Endodermal cell (in vitro differentiated cells): ENCODE measurements at regions not wholly inside any gene's neighbourhood (a gene's known extent, or its start where the extent isn't known, plus 50 kb on each side); places are given as distances from the start of the nearest gene placed in this dataset.
"Not testable (repeated sequence)": the region's sequence is repeated elsewhere in the genome, so short reads cannot be mapped to it uniquely, and the experiment has no call there.

Experiments
- DNase-seq: peaks from one replicate; pipeline ENCODE4 v3.0.0-alpha.2; 2017
- H3K27ac ChIP-seq: 2 replicates; pipeline ENCODE4 v1.5.1; 2013; ENCODE audit warnings: mild to moderate bottlenecking, low read depth, low read length, moderate library complexity
- H3K27me3 ChIP-seq: 2 replicates; pipeline ENCODE4 v1.6.1; 2013; ENCODE audit warnings: mild to moderate bottlenecking, low read length, moderate library complexity; ENCODE audit not compliant: insufficient read depth, control insufficient read depth, poor library complexity, severe bottlenecking
- H3K36me3 ChIP-seq: 2 replicates; pipeline ENCODE4 v1.7.0; 2013; ENCODE audit warnings: mild to moderate bottlenecking, low read length, moderate library complexity; ENCODE audit not compliant: control insufficient read depth, insufficient read depth
- H3K4me1 ChIP-seq: one replicate; pipeline ENCODE4 v1.7.0; 2013; ENCODE audit warnings: low read length; ENCODE audit not compliant: control insufficient read depth, insufficient read depth
- H3K4me3 ChIP-seq: 2 replicates; pipeline ENCODE4 v1.5.1; 2013; ENCODE audit warnings: mild to moderate bottlenecking, low read length, moderate library complexity
- H3K9ac ChIP-seq: 2 replicates; pipeline ENCODE4 v1.6.1; 2013; ENCODE audit warnings: mild to moderate bottlenecking, low read length, moderate library complexity; ENCODE audit not compliant: poor library complexity, severe bottlenecking; ENCODE audit errors: extremely low read depth
- H3K9me3 ChIP-seq: 2 replicates; pipeline ENCODE4 v1.6.1; 2013; ENCODE audit warnings: mild to moderate bottlenecking, low read length, moderate library complexity; ENCODE audit not compliant: control insufficient read depth
- H3K27ac Mint-ChIP-seq: 2 replicates; pipeline ENCODE4 v1.8.0; 2020; ENCODE audit warnings: mixed read lengths
- H3K27me3 Mint-ChIP-seq: 2 replicates; pipeline ENCODE4 v1.8.0; 2021; ENCODE audit warnings: mild to moderate bottlenecking, mixed read lengths; ENCODE audit not compliant: insufficient read depth
- H3K36me3 Mint-ChIP-seq: 2 replicates; pipeline ENCODE4 v1.8.0; 2020; ENCODE audit warnings: low read depth, mixed read lengths
- H3K4me1 Mint-ChIP-seq: 2 replicates; pipeline ENCODE4 v1.8.0; 2020; ENCODE audit warnings: mixed read lengths
- H3K4me3 Mint-ChIP-seq: 2 replicates; pipeline ENCODE4 v1.8.0; 2020; ENCODE audit warnings: mild to moderate bottlenecking, moderate library complexity, mixed read lengths
- H3K9me3 Mint-ChIP-seq: 2 replicates; pipeline ENCODE4 v1.8.0; 2020; ENCODE audit warnings: mild to moderate bottlenecking, mixed read lengths
- WGBS, 2 experiments: methylation state at CpG; one replicate each; pipeline versions ENCODE4 v1.1.5 to v1.1.7; 2013; ENCODE audit warnings: missing lambda C conversion rate in 2 of 2, mixed read lengths in 1 of 2; ENCODE audit not compliant: insufficient coverage in 1 of 2, insufficient read length in 1 of 2; 5-methylcytosine and 5-hydroxymethylcytosine counted together
- TF ChIP-seq, protein P1 (sequence below): fragments of 200-600 bp; sonication (generic); conservative IDR thresholded peaks from 2 replicates; pipeline ENCODE4 v1.5.0; 2021; ENCODE audit warnings: antibody characterized with exemption, mild to moderate bottlenecking

DNA sequence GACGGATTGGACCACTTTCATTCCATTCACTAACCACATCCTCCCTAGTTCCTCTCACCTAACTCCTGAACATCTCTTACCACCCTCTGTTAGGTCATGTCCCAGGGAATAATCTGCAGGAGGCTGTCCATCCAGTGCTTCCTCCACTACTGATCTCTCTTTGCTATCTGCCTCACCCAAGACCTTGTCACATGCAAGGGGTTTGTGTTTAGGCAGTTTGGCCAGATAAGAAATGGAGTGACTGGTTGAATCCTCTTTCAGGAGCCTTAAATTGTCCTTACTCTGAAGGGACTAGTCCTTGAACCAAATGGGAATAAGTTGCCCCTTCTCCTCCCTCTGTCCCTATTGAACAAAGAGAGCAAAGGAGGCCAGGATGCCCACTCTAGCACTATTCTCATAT lies 249.2 kb upstream of the BTG1 start:
- no peak overlapping the region for H3K4me3 ChIP-seq
- H3K27ac ChIP-seq = no peak overlapping the region
- H3K9ac ChIP-seq = no peak overlapping the region
- Mint-ChIP-seq H3K27me3 (no peaks in the 10 kb centered on the region), H3K9me3 (peaks cover 35% of the 10 kb centered on the region), H3K36me3 (no peaks in the 10 kb centered on the region), H3K4me3 (no peak overlapping the region), H3K4me1 (peaks cover 21% of the 10 kb centered on the region), H3K27ac (no peak overlapping the region)
- peaks cover 14% of the 10 kb centered on the region for H3K4me1 ChIP-seq
- no peaks in the 10 kb centered on the region for H3K36me3 ChIP-seq
- no peaks in the 10 kb centered on the region for H3K27me3 ChIP-seq
- peaks cover 23% of the 10 kb centered on the region for H3K9me3 ChIP-seq
- TF ChIP-seq, protein P1, sequence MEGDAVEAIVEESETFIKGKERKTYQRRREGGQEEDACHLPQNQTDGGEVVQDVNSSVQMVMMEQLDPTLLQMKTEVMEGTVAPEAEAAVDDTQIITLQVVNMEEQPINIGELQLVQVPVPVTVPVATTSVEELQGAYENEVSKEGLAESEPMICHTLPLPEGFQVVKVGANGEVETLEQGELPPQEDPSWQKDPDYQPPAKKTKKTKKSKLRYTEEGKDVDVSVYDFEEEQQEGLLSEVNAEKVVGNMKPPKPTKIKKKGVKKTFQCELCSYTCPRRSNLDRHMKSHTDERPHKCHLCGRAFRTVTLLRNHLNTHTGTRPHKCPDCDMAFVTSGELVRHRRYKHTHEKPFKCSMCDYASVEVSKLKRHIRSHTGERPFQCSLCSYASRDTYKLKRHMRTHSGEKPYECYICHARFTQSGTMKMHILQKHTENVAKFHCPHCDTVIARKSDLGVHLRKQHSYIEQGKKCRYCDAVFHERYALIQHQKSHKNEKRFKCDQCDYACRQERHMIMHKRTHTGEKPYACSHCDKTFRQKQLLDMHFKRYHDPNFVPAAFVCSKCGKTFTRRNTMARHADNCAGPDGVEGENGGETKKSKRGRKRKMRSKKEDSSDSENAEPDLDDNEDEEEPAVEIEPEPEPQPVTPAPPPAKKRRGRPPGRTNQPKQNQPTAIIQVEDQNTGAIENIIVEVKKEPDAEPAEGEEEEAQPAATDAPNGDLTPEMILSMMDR = no peak
- DNase-seq = no peak
- 93% methylated on average over 1 of the region's 1 CpG; no CpG with 5 or more reads in 1 of the 2 experiments for WGBS, 2 experiments

GRCh38 chr12:92393504-92393903 lies 247.9 kb upstream of the BTG1 start:
- Histone ChIP-seq H3K27me3 (no peaks in the 10 kb centered on the region), H3K9me3 (peaks cover 23% of the 10 kb centered on the region), H3K4me3 (no peak overlapping the region), H3K36me3 (no peaks in the 10 kb centered on the region), H3K4me1 (peaks cover 9% of the 10 kb centered on the region), H3K27ac (no peak overlapping the region), H3K9ac (no peak overlapping the region)
- H3K4me3 Mint-ChIP-seq = no peak overlapping the region
- WGBS, 2 experiments = 92 to 93% methylated on average over 6 to 7 of the region's 7 CpGs
- H3K9me3 Mint-ChIP-seq = peaks cover 35% of the 10 kb centered on the region
- peak; percentile 66 for DNase-seq
- H3K36me3 Mint-ChIP-seq = no peaks in the 10 kb centered on the region
- H3K27me3 Mint-ChIP-seq = no peaks in the 10 kb centered on the region
- TF ChIP-seq, protein P1 = no peak
- peaks cover 14% of the 10 kb centered on the region for H3K4me1 Mint-ChIP-seq
- no peak overlapping the region for H3K27ac Mint-ChIP-seq

DNA sequence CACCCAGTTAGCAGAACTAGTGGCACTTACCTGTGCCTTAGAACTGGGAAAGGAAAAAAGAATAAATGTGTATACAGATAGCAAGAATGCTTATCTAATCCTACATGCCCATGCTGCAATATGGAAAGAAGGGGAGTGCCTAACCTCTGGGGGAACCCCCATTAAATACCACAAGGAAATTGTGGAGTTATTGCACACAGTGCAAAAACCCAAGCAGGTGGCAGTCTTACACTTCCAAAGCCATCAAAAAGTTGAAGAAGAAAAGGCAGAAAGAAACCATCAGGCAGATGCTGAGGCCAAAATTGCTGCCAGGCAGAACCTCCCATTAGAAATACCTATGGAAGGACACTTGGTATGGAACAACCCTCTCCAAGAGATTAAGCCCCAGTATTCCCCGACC lies 246.1 kb upstream of the BTG1 start:
- not testable (repeated sequence) for H3K4me1 ChIP-seq, H3K4me3 Mint-ChIP-seq, H3K4me3 ChIP-seq, H3K9ac ChIP-seq, H3K27me3 Mint-ChIP-seq, H3K27ac Mint-ChIP-seq, H3K36me3 Mint-ChIP-seq, DNase-seq, H3K27me3 ChIP-seq, H3K36me3 ChIP-seq, H3K4me1 Mint-ChIP-seq, H3K27ac ChIP-seq
- 93% methylated on average over 1 of the region's 1 CpG; no CpG with 5 or more reads in 1 of the 2 experiments for WGBS, 2 experiments
- peaks cover 23% of the 10 kb centered on the region for H3K9me3 ChIP-seq
- peaks cover 35% of the 10 kb centered on the region for H3K9me3 Mint-ChIP-seq

DNA sequence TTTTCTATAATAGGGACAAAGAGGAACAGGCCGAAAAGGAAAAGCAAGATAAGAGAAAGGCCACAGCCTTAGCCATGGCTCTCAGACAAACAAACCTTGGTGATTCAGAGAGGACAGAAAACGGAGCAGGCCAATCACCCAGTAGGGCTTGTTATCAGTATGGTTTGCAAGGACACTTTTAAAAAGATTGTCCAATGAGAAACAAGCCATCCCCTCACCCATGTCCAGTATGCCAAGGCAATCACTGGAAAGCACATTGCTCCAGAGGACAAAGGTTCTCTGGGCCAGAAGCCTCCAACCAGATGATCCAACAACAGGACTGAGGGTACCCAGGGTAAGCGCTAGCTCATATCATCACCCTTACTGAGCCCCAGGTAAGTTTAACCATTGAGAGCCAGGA lies 243.8 kb upstream of the BTG1 start:
- peaks cover 5% of the 10 kb centered on the region for H3K4me1 ChIP-seq
- WGBS, 2 experiments = 77 to 90% methylated on average over 1 to 3 of the region's 3 CpGs
- no peak overlapping the region for H3K27ac ChIP-seq
- H3K27me3 ChIP-seq = no peaks in the 10 kb centered on the region
- DNase-seq = no peak
- H3K27me3 Mint-ChIP-seq = no peaks in the 10 kb centered on the region
- no peak overlapping the region for H3K4me3 ChIP-seq
- H3K27ac Mint-ChIP-seq = no peak overlapping the region
- TF ChIP-seq, protein P1 = no peak
- H3K9ac ChIP-seq = no peak overlapping the region
- H3K9me3 Mint-ChIP-seq = peaks cover 31% of the 10 kb centered on the region
- H3K4me3 Mint-ChIP-seq = no peak overlapping the region
- H3K4me1 Mint-ChIP-seq = peaks cover 8% of the 10 kb centered on the region
- peaks cover 20% of the 10 kb centered on the region for H3K9me3 ChIP-seq
- H3K36me3 Mint-ChIP-seq = no peaks in the 10 kb centered on the region
- no peaks in the 10 kb centered on the region for H3K36me3 ChIP-seq
